ENCODE measurements at regions not wholly inside any gene's neighbourhood (a gene's known extent, or its start where the extent isn't known, plus 50 kb on each side); places are given as distances from the start of the nearest gene placed in this dataset.
A peak's percentile ranks its signal among the peaks of the same experiment; 100 is the strongest.

GRCh38 chr4:22903913-22904312 is 211.2 kb downstream of the GBA3 start:
- no peak for DNase-seq (ENCODE audit: low read depth in 2 of 2)
- Histone ChIP-seq H3K4me2 (ENCODE audit: extremely low read depth, insufficient read depth, low read length) (no peak overlapping the region), H3K4me3 (replicated peaks in 1 of 4; ENCODE audit: control extremely low read depth in 1 of 4, insufficient read depth in 1 of 4, low read depth in 3 of 4, low read length in 4 of 4) (no peak overlapping the region), H2AFZ (ENCODE audit: low read length) (no peak overlapping the region), H3K9ac (ENCODE audit: insufficient read depth, low read length) (no peak overlapping the region), H3K27ac (ENCODE audit: insufficient read depth, low read length) (no peak overlapping the region), H3K9me3 (ENCODE audit: control insufficient read depth, insufficient read depth, low read depth, low read length) (no peaks in the 10 kb centered on the region), H3K4me1 (ENCODE audit: control insufficient read depth, extremely low read depth, insufficient read depth, low read length) (no peaks in the 10 kb centered on the region), H3K27me3 (ENCODE audit: control insufficient read depth, insufficient read depth, low read length) (no peaks in the 10 kb centered on the region), H3K36me3 (ENCODE audit: control insufficient read depth, insufficient read depth, low read length) (no peaks in the 10 kb centered on the region), H3K79me2 (ENCODE audit: control insufficient read depth, insufficient read depth, low read length) (no peaks in the 10 kb centered on the region), H4K20me1 (ENCODE audit: control insufficient read depth, extremely low read depth, insufficient read depth, low read length) (no peaks in the 10 kb centered on the region)
- no peak for TF ChIP-seq EZH2 (IDR thresholded peaks at IDR 0.05; ENCODE audit: low read length, missing control alignments)
- no peak for TF ChIP-seq CTCF (conservative IDR thresholded peaks at IDR 0.05 in 1 of 2, IDR thresholded peaks at IDR 0.05 in 1 of 2; ENCODE audit: low read depth in 1 of 2, low read length in 2 of 2)

DNA sequence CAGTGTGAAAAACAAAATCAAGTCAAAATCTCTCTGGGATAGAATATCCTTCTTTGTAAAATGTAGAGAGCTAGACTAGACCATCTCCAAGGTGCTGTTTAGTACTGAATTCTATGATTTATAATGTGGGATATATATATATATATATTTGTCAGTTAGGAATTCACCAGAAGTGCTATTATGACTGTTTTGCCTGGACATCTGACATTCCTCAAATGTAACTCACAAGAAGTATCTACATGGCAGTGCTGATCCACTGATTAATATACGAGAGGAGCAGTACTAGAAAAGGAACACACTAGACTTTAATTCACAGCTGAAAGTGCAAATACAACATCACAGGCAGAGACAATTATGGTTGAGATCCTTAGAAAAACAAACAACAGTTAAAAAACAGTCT is 208.9 kb downstream of the GBA3 start:
- Histone ChIP-seq H3K4me1 (ENCODE audit: control insufficient read depth, extremely low read depth, insufficient read depth, low read length) (no peaks in the 10 kb centered on the region), H3K9ac (ENCODE audit: insufficient read depth, low read length) (no peak overlapping the region), H3K4me2 (ENCODE audit: extremely low read depth, insufficient read depth, low read length) (no peak overlapping the region), H3K9me3 (ENCODE audit: control insufficient read depth, insufficient read depth, low read depth, low read length) (no peaks in the 10 kb centered on the region), H3K79me2 (ENCODE audit: control insufficient read depth, insufficient read depth, low read length) (no peaks in the 10 kb centered on the region), H3K27ac (ENCODE audit: insufficient read depth, low read length) (no peak overlapping the region), H4K20me1 (ENCODE audit: control insufficient read depth, extremely low read depth, insufficient read depth, low read length) (no peaks in the 10 kb centered on the region), H3K4me3 (replicated peaks in 1 of 4; ENCODE audit: control extremely low read depth in 1 of 4, insufficient read depth in 1 of 4, low read depth in 3 of 4, low read length in 4 of 4) (no peak overlapping the region), H2AFZ (ENCODE audit: low read length) (no peak overlapping the region), H3K36me3 (ENCODE audit: control insufficient read depth, insufficient read depth, low read length) (no peaks in the 10 kb centered on the region), H3K27me3 (ENCODE audit: control insufficient read depth, insufficient read depth, low read length) (no peaks in the 10 kb centered on the region)
- peak in 1 of 2 donors; percentile 44 for DNase-seq (ENCODE audit: low read depth in 2 of 2)
- TF ChIP-seq EZH2 (IDR thresholded peaks at IDR 0.05; ENCODE audit: low read length, missing control alignments) (no peak), CTCF (conservative IDR thresholded peaks at IDR 0.05 in 1 of 2, IDR thresholded peaks at IDR 0.05 in 1 of 2; ENCODE audit: low read depth in 1 of 2, low read length in 2 of 2) (no peak)

DNA sequence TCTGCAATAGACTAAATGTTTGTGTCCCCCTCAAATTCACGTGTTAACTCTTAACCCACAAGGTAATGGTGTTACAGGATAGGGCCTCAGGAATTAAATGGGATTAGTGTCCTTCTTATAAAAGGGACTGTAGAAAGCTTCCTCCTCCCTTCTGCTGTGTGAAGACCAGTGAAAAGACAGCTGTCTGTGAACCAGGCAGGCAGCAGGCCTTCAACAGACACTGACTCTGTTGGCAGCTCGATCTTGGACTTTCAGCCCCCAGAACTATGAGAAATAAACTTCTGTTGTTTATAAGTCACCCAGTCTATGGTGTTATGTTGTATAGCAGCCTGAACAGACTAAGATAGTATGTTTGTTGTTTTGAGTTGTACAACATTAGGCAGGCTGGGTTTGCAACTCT is 208.1 kb downstream of the GBA3 start:
- Histone ChIP-seq H3K27ac (ENCODE audit: insufficient read depth, low read length) (no peak overlapping the region), H3K27me3 (ENCODE audit: control insufficient read depth, insufficient read depth, low read length) (no peaks in the 10 kb centered on the region), H3K36me3 (ENCODE audit: control insufficient read depth, insufficient read depth, low read length) (no peaks in the 10 kb centered on the region), H4K20me1 (ENCODE audit: control insufficient read depth, extremely low read depth, insufficient read depth, low read length) (no peaks in the 10 kb centered on the region), H3K79me2 (ENCODE audit: control insufficient read depth, insufficient read depth, low read length) (no peaks in the 10 kb centered on the region), H3K9ac (ENCODE audit: insufficient read depth, low read length) (no peak overlapping the region), H3K4me3 (replicated peaks in 1 of 4; ENCODE audit: control extremely low read depth in 1 of 4, insufficient read depth in 1 of 4, low read depth in 3 of 4, low read length in 4 of 4) (no peak overlapping the region), H3K4me2 (ENCODE audit: extremely low read depth, insufficient read depth, low read length) (no peak overlapping the region), H2AFZ (ENCODE audit: low read length) (no peak overlapping the region), H3K9me3 (ENCODE audit: control insufficient read depth, insufficient read depth, low read depth, low read length) (no peaks in the 10 kb centered on the region), H3K4me1 (ENCODE audit: control insufficient read depth, extremely low read depth, insufficient read depth, low read length) (no peaks in the 10 kb centered on the region)
- TF ChIP-seq EZH2 (IDR thresholded peaks at IDR 0.05; ENCODE audit: low read length, missing control alignments) (no peak), CTCF (conservative IDR thresholded peaks at IDR 0.05 in 1 of 2, IDR thresholded peaks at IDR 0.05 in 1 of 2; ENCODE audit: low read depth in 1 of 2, low read length in 2 of 2) (no peak)
- no peak for DNase-seq (ENCODE audit: low read depth in 2 of 2)

Data from fibroblast of lung (primary cell).